GM19468 (cell line): ENCODE measurements at regions not wholly inside any gene's neighbourhood (a gene's known extent, or its start where the extent isn't known, plus 50 kb on each side); places are given as distances from the start of the nearest gene placed in this dataset.

Experiments
- ATAC-seq: cut with Tn5 transposase; IDR thresholded peaks from one replicate; pipeline ENCODE4 v1.9.1; 2021; ENCODE audit warnings: mild to moderate bottlenecking, moderate library complexity, moderate number of reproducible peaks; ENCODE audit not compliant: unreplicated experiment; ENCODE audit errors: extremely low read depth

DNA sequence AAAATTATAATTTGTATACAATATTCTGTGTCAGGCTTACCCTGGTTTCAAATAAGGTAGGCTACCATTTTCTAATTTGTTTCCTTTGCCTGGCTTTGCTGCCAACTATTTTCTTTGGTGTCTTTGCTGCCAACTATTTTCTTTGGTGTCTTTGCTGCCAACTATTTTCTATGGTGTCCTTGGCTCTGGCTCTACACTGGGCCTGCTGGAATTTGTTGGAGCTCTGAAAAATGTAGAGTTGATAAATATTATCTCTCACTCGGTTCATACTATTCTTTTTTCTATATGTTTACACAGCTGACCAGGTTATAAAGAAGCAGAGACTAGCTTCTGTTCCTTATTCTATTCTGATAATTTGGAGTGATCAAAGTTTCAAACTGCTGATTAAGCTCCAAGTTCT lies 768.0 kb upstream of the PHF14 start:
- no peak for ATAC-seq

DNA sequence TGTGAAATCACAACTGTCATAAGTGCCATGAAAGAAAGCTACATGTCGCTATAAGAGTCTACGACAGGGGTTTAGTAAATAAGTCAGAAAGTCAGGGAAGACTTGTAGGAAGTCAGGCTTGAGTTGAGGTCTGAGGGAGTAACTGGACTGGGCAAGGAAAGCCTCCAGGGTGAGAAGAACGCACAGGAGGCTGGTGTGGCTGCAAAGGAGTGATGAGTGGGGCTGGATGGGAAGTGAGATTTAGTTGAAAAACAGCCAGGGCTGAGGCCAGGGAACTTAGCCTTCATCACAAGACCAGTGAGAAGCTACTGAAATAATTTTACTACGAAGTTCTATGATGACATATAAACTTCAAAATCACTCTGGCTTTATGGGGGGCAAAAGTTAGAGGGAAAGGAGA lies 763.7 kb upstream of the PHF14 start:
- no peak for ATAC-seq

DNA sequence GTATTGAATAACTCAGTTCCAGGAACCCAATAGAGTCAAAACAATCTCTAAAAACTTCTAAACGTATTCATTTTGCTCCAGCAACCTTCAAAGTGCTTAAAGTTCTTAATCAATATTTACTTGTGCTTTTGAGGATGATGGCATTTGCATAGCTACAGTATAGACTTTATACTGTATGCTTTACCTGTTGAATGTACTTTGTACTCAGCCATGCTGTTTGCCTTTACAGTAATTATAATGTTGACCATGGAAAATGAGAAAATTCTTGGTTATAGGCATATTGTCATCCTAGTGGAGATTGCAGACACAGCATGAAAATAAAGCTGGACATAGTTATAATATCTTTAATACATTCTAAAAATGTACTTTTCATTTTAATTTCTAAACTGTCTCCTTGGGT lies 762.7 kb upstream of the PHF14 start:
- no peak for ATAC-seq

GRCh38 chr7:10211861-10212260 lies 761.8 kb upstream of the PHF14 start:
- no peak for ATAC-seq

GRCh38 chr7:10212649-10213048 lies 761.0 kb upstream of the PHF14 start:
- no peak for ATAC-seq

DNA sequence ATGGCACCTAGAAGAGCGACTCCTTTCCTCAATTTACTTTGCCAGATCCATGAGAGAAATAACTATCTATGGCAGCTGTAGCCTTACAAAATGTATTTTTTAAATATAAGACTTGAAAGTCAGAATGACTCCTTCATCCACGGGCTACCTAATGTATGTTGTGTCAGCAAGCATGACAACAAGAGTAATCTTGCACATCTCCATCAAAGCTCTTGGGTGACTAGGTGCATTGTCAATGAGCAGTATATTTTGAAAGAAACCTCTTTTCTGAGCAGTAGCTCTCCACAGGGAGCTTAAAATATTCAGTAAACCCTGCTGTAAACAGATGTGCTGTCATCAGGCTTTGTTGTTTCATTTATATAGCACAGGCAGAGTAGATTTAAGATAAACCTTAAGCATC lies 757.2 kb upstream of the PHF14 start:
- ATAC-seq, result no peak

DNA sequence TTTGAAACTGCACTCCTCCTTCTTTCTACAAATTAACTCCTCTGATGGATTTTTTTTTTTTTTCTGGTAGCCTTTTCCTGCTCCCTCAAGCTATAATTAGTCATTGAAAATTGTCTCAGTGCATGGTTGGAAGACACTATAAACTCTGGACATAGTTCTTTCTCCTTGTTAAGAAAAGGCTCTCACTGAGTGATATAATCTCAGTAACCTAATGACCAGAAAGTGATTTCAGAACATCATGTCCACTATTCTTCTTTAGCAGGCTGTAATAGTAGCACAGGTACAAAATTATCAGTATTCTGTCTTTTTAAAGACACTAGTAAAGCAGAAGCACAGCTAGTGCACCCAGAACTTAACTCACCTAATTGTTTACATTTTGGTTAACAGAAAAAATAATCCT lies 752.6 kb upstream of the PHF14 start:
- ATAC-seq, result no peak

DNA sequence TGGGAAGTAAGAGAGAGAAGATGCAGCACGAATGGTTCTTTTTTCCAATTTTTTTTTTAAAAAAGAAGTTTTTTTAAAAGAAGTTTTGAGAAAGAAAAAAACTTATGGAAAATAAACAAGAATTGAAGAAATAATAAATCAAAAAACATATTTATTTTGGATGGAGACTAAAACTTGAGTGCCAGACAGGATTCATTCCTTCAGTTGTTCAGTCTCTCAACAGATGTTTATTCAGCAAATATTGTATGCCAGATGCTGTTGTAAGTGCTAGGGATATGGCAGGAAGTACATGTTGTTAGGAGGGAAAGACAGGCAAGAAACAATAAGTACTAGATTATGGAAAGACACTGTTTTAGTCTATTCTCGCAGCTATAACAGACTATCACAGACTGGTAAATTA lies 750.7 kb upstream of the PHF14 start:
- ATAC-seq, result no peak

DNA sequence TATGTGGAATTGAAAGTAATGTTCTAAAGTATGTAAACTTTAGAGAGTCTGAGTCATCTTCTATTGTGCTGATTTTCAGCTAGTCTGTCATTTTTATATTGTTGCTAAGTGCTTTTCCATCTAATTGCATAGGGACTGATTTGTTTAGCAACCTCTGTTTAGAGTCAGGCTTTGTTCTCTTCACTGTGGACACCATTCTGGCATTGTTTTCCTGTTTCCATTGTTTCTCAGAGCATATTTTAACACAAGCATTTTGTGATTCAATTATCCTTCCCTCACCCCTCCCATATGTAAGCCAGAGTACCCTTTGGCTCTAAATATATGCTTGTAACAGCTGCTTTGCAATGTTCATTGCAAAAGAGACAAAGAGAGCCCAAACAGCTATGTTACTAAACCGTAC lies 748.4 kb upstream of the PHF14 start:
- ATAC-seq, result no peak

DNA sequence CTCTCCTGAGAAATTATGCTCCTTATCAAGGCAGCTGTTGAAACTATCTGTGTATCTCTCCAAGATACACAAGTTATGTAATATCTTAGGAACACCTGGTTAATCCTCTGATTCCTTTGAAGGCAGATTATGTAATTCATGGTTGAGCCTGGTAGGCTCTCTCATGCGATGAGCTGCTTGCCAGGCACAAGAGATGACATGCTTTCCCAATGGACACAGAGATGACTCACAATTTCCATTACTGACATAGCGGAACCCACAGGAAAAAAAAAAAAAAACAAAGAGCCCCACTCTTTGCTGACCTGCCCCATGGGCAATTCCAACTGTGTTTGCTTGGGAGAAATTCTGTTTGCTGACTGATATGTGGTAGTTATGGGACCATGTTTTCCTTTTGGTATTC lies 736.4 kb upstream of the PHF14 start:
- ATAC-seq, result no peak

DNA sequence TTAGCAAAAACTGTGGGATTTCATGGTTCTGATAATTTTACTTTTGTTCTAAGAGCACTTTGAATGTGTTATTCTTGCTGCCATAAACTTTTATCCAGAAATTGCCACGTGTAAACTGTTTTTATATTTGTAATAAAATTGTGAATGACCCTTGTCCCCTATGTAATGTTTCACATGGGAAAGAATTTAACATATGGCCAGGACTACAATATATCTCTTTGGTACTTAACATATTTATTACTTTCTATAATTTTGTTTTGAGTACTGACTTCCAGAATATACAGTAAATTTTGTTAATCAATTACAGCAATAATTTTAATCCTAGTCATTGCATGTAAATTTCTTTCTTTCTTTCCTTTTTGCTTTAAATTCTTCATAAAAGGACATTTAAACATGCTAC lies 735.0 kb upstream of the PHF14 start:
- ATAC-seq, result no peak

GRCh38 chr7:10239695-10240345 lies 733.9 kb upstream of the PHF14 start:
- no peak for ATAC-seq

DNA sequence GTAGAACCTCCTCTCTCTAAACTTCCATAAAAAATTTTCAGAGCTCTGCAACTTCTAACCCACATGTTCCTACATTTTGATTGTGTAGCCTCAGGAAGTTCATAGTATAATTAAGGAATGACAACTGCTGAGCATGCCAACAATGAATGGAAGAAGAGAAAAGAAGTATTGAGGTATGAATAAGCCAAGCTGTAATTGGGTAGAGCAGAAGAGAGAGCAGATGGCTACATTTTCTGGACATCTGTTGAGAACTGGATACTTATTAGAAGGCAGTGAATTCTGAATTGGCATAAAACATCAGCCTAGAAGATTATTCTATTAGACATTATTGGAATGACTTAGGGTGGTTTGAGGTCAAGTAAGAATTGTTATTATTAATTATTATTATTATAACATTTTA lies 728.3 kb upstream of the PHF14 start:
- no peak for ATAC-seq

DNA sequence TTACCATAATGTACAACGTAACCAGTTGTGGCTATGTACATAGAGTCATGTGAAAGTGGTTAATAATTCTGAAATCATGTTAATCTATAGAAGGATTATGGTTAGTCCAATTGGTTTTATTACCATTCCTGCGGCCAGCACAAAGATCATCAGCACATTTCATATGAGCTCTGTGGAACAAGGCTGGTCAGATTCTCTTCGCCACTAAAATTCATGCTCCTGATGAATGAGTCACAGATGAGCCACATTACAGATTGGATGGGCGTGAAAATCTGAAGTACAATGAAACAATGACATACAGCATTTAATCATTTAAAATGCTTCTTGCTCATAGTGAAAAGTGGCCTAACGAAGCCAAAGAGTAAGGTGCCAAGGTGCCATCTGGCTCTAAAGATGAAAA lies 716.2 kb upstream of the PHF14 start:
- ATAC-seq, result no peak

DNA sequence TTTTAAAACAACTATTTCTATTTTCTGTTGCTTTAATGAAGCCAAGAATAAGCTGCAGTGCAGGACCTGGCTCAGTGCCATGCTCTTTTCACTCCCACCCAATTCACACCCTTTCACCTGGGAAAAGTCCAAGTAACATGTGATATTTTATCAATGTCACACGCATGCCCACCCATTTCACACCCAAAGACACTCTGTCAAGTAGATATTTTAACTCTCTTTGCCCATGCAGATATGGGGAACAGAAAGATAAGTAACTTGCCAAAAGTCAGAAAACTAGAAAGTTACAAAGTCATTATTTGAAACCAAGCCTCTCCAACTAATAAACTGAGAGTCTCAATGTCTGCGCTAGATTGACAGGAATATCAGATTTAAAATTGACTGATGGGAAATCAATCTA lies 706.7 kb upstream of the PHF14 start:
- no peak for ATAC-seq

GRCh38 chr7:10268034-10268433 lies 705.6 kb upstream of the PHF14 start:
- no peak for ATAC-seq

- ATAC-seq, result no peak
Measured at GRCh38 chr7:10282909-10283308, 690.8 kb upstream of the PHF14 start.

DNA sequence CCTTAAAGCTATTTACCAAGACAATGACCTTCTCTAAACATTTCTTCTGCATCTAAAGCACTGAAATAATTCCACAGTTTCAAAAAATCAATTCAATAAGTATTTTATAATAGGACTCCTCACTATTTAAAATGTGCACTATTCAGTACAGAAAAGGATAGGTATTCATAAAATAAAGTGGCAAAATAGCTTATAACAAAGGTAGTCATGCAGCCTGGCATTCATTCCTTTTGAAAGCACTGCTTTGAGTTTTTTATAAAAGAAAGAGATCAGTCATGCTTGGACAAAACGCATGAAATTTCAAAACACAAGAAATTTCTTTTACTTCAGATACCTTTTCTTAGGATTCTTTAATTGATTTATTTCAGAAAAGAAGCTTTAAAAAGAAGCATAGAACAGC lies 689.7 kb upstream of the PHF14 start:
- no peak for ATAC-seq

- ATAC-seq, result no peak
Measured at GRCh38 chr7:10299384-10299783, 674.3 kb upstream of the PHF14 start.

DNA sequence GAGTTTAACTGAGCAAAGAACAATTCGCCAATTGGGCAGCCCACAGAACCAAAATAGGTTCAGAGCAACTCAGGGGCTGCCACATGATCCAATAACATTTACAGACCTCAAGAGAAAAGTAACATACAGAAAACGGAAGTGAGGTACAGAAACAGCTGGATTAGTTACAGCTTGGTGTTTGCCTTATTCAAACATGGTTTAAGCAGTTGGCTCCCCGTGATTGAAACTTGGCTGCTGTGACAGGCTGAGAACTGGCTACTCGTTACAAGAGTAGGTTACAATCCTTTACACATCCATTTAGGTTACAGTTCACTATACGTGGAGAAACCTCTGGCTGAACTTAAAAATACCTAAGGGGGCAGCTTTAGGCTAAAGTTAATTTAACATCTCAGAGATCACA lies 673.1 kb upstream of the PHF14 start:
- no peak for ATAC-seq

- ATAC-seq, result no peak
Measured at GRCh38 chr7:10308276-10308675, 665.4 kb upstream of the PHF14 start.

DNA sequence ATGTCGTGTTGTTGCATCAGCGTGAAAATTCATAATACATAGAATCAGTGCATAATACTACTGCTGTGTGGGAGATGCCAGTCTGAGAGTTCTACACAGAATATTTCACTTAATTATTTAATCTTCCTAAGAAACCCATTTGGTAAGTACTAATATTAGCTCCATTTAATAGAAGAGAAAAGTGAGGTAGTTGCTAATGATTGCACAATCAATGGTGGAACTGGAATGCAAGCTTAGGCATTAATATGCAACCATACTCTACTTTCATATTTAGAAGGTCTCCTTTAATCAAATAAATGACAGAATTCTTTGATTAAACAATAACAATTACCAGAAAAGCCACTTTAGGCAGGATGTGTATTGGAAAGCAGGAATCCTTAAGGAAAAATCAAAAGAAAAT lies 660.7 kb upstream of the PHF14 start:
- ATAC-seq, result no peak

GRCh38 chr7:10315881-10316280 lies 657.8 kb upstream of the PHF14 start:
- ATAC-seq, result no peak
